GM21576 (cell line): ENCODE measurements at regions not wholly inside any gene's neighbourhood (a gene's known extent, or its start where the extent isn't known, plus 50 kb on each side); places are given as distances from the start of the nearest gene placed in this dataset.
A peak's percentile ranks its signal among the peaks of the same experiment; 100 is the strongest.

Experiments
- ATAC-seq: cut with Tn5 transposase; IDR thresholded peaks from one replicate; pipeline ENCODE4 v1.9.1; 2021; ENCODE audit warnings: mild to moderate bottlenecking, moderate library complexity; ENCODE audit not compliant: unreplicated experiment

GRCh38 chr3:5304789-5305683 is 117.5 kb downstream of the EDEM1 start:
- peak; percentile 89 for ATAC-seq

- ATAC-seq, result no peak
Observed at GRCh38 chr3:5305684-5305989, 118.1 kb downstream of the EDEM1 start.

DNA sequence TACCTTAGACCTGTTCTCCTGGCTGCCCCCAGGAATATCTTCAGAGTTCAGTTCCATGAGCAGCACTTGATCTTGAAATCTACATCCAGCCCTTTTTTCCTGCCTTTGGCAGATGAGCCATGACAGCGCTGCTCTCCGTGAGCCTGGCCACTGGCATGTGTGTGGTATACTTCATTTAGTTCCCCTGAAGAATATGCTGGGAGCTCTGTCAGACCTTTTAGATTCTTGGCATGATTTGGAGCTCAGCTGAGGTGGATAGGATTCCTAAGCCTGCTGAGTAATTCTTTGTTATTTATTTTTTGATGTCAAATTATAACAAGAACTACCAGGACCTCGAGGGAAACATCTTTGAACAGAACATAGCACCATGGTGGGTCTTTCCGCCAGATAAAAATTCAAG is 121.7 kb downstream of the EDEM1 start:
- no peak for ATAC-seq

DNA sequence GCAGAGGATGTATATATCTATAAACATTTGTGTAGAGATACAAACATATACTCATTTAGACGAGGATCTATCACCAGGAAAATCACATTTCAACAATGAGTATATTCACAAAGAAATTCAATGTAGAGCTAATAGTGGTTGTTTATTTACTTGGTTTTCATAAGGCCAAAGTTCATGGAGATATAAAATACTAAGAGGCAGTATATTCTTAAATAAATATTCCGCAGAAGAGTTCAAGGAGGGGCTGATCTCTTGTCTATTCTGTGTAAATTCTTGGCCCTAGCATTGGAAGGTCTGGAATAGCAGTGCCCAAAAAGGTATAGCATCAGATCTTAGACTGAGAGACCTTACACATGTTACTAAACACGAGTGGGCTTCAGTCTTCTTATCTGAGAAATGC is 122.1 kb downstream of the EDEM1 start:
- no peak for ATAC-seq

GRCh38 chr3:5310509-5310908 is 123.0 kb downstream of the EDEM1 start:
- ATAC-seq, result no peak

DNA sequence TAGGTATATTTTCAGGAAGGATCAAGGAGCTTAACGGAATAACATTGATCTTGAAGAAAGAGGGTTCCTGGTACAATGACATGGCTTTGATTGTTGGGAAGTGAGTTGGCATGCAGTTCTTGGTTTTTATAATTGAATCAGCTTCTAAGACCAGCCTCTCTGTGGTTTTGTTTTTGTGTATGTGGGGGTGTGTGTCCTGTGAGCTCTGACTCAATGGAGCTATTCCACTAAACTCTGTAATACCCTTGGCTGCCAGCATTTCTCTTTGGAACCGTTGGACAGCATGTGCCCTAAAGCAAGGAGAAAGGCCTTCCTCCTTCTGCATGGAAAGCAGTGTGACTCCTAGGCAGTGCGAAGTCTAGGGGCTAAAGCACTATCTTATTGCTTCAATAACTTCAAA is 124.8 kb downstream of the EDEM1 start:
- no peak for ATAC-seq

DNA sequence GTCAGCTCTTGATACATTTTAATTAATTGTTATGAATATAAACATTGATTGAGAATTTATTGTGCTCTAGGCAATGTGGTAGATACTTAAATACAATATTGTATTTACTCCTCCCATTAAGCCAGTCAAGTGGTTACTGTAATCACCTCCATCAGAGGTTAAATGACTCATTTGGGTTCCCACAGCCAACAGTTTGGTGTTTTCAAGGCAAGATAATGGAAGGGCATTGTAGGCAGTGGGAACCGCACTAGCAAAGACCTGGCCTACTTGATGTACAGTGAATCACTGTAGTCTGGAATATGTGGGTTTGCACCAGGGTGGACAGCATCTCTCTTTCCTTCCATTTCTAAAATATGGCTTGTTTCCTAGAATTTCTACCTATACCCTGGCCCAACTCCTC is 127.4 kb downstream of the EDEM1 start:
- no peak for ATAC-seq

GRCh38 chr3:5317557-5317956 is 130.1 kb downstream of the EDEM1 start:
- ATAC-seq, result no peak

GRCh38 chr3:5319454-5319853 is 131.9 kb downstream of the EDEM1 start:
- ATAC-seq, result no peak

GRCh38 chr3:5321666-5322340 is 134.3 kb downstream of the EDEM1 start:
- no peak for ATAC-seq

DNA sequence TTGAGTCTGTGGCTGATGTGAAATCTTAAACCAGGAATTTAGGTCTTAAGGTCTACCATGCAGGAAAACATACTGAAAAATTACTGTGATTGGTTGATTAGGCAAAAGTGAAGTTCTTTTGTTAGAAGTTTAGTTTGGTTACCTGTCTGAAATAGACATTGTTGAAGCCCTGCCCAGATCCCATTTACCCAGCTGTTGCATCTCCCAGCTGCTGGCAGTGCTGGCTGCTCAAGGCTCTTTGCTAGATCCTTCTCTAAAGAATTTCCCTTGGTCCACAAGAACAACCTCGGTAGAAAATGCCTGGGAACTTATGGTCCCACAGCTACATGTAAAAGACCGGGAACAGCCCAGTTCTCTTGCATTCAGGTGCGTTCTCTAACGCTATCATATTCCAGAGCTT is 137.3 kb downstream of the EDEM1 start:
- no peak for ATAC-seq

DNA sequence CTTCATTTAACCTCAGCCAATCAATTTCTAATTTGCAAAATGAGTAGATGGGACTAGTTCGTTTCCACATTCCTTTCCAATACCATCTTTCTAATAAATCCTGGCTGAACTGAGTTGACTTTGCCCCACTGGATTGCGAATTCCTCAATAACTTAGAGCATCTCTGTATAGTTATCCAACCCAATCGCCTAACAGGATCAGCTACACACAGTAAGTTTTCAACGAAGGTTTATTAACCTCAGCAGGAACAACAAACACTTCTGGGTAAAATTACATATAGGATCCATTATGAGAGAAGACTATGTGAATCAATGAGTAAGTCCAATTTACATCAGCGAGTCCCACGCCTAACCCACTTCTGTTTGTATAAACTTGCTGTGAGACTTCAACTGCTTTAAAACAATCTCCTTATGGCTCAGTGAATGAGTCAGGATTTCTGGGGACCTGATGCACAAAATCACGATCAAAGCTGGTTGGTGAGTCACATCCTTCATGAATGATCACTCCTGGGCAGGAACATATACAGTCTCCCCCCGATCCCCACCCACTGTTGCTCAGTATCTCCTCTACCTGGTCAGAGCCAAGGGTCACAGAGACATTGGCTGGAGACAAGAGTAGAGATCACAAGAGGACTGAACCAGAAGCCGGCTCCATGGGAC is 142.8 kb downstream of the EDEM1 start:
- ATAC-seq, result no peak

- ATAC-seq, result no peak
Observed at GRCh38 chr3:5331567-5332269, 144.2 kb downstream of the EDEM1 start.

DNA sequence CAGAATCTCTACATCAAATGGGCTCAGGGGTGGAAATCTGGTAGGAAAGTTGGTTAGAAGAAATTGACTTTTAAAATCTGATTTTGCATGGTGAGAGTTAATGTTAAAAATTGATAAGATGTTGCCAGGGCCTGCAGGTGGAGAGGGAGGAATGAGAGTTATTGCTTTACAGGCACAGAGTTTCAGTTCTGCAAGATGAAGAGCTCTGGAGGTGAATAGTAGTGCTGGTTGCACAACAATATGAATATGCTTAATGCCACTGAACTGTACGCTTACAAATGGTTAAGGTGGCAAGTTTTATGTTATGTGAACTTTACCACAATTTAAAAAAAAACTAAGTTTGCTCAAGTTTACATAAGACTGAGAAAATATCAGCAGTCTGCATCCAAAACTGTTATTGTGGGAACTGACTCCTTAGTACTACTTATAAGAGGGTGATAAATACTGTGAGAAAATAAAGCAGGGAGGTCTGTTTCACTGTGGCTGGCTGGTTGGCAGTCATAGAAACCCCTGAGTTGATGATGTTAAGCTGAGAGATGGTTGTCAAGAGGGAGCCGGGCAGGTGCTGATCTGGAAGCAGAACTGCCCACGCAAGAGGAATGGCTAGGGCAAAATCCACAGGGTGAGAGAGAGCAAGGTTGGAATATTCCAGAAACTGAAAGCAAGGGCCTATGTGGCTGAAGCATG is 144.9 kb downstream of the EDEM1 start:
- ATAC-seq, result peak; percentile 49

- ATAC-seq, result no peak
Observed at GRCh38 chr3:5339967-5340535, 152.5 kb downstream of the EDEM1 start.

DNA sequence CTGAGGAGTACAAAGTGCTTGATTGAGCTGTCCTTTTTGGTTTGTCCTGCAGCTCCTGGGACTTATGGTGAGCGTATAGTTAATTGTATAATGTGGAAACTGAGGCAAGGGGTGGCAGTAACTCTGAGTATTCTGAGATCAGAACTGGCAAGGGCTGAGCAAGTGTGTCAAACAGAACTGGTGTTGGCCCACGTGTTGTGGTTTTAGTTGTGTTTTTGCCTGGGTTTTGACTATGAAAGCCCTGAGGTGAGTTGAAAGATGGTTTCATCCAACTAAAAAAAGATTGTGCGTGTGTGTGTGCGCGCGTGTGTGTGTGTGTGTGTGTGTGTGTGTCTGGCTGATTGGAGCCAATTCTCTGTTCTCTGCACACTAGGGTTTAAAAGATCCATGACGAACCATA is 154.1 kb downstream of the EDEM1 start:
- no peak for ATAC-seq

GRCh38 chr3:5343459-5343858 is 156.0 kb downstream of the EDEM1 start:
- ATAC-seq, result no peak

DNA sequence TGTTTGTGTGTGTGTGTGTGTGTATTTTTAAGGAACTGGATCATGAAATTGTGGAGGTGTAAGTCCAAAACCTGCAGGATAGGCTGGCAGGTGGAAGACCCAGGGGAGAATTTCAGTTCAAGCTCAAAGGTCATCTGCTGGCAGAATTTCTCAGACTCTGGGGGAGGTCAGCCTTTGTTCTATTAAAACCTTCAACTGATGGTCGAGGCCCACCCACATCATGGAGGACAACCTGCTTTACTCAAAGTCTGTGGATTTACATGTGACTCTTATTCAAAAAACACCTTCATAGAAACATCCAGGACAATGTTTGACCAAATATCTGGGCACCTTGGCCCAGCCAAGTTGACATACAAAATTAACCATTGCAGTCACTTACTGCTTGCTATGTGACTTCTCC is 157.2 kb downstream of the EDEM1 start:
- ATAC-seq, result no peak

DNA sequence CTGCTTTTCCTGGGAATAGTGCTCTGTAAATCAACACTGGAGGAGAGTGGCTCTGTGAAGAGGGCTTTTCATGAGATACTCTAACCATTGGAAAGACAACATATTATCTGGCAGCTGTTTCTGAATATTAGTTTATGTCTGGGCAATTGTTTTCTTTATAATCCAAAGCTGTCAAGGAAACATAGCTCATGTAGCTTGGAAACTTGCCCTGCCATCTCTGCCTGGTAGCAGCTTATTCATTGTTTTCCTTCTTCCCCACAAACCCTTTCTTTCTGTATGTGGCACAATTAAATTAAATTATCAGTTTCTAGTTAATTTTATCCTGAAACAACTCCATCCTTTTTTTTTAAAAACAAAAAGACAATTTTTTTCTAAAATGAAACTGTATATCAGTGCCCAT is 160.0 kb downstream of the EDEM1 start:
- ATAC-seq, result no peak

- no peak for ATAC-seq
Observed at GRCh38 chr3:5348229-5348902, 160.9 kb downstream of the EDEM1 start.
